ENCODE measurements at regions not wholly inside any gene's neighbourhood (a gene's known extent, or its start where the extent isn't known, plus 50 kb on each side); places are given as distances from the start of the nearest gene placed in this dataset.

DNA sequence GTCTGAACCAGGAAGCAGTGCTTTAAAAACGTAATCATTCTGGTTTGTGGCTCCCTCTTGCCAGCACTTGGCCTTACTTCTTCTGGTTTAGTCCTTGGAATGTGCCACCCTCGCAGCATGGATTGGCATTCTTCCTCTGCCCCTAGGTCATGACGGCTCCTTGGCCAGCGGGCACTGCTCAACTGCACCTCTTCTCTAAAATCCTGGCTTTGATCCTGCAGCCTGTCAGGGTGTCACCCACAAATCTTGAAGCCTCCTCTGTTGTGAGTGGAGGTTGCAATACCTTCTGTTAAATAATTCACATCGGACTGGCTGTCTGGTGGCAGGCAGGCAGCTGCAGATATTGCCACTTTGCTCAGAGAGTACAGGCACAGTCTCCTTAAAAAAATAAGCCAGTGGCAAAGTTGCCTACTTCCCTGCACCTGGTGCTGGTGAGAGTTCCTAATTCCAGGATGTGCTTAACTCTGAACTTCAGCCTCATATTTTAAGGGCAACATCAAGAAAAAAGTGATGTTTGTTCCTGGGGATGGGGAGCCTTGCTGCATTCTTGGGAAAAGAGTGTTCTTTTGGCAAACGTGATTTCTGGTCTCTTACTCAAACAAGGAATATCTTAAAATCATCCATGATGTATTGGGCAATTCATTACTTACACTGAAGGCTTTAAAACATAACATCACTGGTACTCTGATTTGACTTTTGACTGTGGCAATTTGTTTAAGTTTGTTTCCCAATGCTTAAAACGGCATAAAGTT lies 179.8 kb downstream of the FOXA2 start:
- DNase-seq (no peak), ATAC-seq (no peak)

DNA sequence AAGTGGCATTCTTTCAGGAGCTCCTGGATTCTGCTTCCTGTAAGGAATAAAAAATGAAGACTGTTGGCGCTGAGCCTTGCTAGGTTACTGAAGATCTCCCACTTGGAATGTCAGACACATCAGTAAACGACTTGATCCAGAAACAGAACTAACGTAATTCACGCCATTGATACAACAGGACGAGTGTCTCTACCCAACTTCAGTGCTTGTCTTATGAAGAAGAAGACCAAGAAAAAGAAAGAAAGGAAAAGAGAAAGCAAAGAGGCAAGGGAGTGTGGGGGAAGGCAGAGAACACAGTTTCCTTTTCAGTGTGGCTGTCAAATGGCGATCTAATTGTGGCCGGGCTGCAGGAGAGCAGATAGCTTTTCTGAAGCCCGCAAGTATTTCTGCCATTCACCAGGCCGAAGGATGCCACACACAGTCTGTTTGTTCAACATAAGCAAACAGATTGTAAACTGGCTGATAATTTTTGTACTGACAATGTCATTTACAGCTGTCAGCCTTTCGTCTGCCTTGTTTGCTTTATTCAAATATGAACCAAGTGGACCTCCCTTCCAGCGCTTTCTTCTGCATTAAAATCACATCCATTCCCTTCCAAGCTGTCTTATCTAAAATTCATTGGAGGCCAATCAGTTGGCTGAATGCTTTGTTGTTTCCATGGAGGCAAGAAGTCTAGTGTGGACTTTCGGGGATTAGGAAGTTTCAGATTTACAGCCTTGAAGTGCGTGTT lies 180.6 kb downstream of the FOXA2 start:
- ATAC-seq (no peak), DNase-seq (no peak)

DNA sequence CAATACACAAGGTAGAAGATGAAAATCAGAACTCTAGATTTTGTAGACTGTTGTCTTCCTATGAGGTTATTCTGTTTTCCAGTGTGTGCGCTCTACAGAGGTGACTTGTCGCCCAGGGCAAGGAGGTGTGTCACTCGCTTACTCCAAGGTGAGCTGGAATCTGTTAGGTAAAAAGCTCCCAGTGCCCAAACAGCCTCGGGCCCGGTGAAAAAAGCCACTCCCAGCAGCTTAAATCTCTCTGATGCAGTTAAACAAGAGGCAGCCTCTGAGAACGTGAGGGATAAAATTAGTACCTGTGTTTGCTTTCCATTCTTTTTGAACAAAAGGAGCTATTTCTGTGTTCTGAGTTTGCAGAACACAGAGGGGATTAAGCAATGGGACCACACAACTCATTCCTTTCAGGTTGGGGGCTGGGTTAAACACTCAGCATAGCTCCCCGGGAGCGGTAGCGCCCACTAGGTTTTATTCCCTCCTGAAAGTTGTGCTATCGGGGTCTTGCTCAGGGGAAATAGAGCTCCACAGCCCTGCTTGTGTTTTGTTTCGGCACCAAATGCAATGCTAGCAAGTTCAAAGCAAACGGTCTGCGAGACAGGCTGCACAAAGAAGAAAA lies 181.2 kb downstream of the FOXA2 start:
- no peak for ATAC-seq
- DNase-seq, result no peak

DNA sequence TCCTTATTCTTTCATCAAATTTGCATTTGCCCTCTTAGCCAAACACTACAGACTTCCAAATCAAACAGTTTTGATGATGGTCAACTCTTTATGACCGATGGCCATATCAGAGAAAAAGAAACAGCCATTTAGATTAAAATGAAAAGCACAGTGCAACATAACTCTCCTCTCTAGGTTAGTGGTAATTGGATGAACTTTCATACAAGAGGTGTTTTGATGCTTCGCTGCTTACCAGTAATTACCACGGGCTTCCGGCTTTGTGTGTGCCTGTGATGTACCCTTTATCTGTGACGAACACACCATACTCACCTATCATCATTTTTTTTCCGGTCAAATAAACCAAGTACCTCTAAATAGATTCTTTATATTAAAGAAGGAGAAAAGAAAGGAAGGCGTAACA lies 181.8 kb downstream of the FOXA2 start:
- no peak for ATAC-seq

DNA sequence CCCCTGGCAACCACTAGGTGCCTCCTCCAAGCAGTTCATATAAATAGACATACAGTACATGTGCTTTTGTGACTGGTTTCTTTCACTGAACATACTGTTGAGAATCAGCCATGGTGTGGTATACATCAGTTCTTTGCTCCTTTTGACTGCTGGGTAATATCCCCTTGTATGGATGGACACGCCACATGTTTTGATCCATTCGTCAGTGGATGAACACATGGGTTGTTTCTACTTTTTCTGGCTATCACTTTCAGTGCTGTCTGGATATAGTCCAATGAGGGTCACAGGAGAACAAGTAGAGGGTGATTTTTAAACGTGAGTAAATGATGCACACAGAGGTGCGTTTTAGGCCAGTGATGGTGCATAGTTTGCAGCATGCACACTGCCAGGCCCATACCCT lies 183.9 kb downstream of the FOXA2 start:
- ATAC-seq (no peak), DNase-seq (no peak)

More for the DNA sequence above, 181.8 kb downstream of the FOXA2 start:
- no peak for DNase-seq

DNA sequence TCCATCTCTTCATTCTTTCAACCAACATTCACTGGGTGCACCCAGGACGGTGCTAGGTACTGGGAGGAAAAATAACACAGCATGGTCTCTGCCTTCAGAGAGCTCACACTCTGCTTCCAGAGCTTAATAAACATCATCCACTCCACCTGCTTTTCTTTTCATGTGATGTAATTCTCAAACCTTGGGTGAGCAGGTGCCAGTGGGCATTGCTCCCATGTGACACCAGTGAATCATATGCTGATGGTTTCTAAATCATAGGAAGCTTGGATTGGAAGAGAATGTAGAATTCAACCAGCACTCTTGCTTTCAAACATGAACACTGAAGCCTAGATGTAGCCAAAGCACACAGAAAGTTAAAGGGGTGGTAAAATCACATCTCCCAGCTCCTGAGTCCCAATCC lies 189.8 kb downstream of the FOXA2 start:
- DNase-seq, result no peak

DNA sequence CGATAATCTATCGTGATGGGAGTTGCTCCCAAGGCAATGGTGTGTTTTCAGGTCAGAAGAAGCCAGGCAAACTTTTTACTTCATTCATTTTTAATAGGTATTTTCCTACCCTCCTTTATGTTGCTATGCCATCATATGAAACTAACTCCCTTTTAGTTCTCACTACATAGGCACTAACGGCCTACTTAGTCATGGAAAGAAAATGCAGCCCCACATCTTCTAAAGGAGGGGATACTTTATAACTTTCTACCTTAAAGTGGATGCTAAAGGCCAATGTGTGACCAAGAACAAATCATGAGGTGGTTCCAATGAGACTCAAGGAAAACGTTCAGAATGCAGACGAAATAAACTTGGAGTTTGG lies 193.8 kb downstream of the FOXA2 start:
- DNase-seq, result no peak
- no peak for ATAC-seq

More for the DNA sequence above, 189.8 kb downstream of the FOXA2 start:
- no peak for ATAC-seq

DNA sequence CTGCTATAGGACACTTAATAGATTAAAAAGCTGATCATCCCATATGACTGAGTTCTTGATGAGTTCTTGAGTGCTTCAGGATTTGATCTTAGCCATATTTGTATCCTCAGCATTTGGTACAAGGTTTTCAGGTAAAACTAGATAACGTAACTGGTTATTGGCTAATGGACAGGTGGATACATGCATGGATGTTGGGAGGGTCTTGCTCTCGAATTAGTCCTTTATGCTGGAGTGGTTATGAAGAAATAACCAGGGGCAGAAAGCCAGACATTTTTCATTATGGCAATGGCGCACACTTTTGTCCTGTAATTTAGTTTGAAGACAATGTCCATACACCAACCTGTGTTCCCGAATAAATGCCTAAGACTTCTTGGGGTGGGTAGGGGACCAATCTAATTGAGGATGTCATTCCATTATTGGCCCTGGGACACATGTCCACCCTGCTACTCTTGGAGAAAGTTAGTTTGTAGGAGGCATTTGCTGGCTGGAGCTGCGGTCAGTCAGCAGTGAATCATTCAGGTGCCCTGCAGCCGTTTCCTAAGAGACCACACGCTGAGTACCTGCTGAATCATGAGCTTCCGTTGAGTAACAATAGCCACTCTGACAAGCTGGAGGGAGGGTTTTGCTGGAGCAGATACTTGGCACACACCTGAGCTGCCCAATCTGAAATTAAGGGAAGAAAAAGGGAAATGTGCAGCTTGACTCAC lies 194.4 kb downstream of the FOXA2 start:
- no peak for DNase-seq
- no peak for ATAC-seq

DNA sequence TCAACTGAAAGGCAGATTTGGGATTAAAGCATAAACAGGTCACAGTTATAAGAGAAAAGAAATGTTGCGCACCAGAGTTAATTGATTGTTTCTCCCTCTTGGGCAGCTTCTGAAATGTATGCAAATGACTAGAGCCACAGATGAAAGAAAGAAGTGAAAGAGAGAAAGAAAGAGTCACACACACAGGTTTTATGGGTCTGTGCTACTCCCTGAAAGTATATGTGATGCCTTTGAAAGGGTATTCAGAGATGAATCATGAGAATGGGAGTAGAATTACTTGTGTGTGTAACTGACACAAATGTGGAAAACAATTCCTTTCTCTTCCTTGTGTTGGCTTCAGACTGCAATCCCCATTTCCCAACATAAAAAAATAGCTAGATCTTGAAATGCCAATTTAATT lies 196.9 kb downstream of the FOXA2 start:
- ATAC-seq, result no peak
- no peak for DNase-seq

DNA sequence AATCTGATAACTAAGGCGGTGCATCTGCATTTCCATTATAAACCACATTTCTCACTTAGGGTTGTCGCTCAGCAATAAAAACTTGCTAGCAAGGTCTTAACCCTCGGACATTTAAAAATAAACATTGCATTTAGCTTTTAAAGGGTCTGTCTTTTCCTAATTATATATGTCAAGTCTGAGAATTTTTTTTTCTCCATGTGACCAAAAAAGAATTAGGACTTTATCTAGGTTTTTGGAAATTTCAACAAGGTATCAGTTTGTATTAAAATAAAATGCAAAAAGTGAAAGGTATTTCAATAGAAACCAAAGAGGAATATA lies 198.1 kb downstream of the FOXA2 start:
- DNase-seq (no peak), ATAC-seq (no peak)

DNA sequence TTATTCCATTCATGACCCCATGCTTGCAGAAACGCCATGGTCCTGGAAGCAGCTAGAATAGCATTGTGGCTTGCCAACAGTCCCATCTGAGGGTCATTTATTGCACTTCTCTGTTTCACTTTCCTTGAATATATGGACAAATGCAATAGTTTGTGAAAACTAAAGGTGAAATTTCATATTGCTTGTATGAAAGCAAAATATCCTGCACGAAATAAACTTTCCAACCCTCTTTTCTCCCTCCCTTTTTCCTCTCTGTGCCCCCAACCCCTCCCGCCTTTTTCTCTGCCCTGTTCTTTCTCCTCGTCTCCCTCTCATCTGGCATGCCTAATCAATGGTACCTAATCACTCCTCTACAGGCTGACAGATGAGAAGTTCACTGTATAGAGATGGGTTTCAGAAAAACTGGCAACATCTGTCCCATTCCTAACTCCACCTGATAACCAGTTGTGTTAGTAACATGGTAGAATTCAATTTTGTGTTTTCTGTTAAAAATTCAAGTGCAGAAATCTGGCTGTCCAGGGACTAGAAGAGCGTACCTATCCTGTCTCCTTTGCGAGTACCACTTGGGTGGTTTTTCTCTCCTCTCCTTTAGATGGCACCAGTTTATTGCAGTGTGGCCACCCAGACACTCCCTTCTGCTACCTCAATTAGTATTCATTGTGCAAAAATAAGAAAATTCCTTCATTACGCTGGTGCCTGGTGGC lies 198.6 kb downstream of the FOXA2 start:
- DNase-seq (no peak), ATAC-seq (no peak)

DNA sequence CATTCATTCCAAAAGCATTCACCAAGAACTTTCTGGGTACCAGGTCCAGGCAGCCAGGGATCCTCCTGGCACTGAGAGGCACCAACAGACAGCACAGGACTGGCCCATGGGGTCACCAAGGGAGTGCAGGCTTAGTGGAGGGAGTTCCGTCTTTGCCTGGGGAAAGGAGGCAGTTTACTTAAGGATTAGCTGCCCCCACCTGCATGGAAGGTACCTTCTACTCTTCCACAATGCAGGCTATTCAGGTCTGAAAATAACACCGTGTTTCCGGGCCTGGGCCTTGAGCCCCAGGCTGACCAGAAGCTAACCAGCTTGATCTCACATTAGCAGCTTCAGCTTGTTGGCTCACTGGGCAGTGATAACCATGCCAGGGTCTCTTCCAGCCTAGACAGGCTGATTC lies 199.4 kb downstream of the FOXA2 start:
- DNase-seq (no peak), ATAC-seq (no peak)

DNA sequence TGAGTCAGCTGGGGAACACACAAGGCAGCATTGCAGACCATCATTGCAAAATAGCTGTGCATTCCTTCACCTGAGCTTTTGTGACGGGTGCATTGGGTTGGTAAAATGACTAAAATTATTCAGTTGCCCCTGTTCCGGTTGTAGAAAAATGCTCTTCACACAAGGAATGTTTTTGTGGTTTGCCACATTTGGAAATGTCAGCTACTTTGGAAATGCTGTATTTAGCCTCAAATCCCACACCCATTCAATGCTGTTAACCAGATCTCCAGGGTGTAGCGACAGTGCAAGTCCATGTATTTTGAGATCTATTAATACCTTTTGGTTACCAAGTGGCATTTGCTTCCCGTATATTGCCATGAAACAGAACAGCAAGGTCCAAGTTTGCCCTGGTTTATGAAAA lies 201.2 kb downstream of the FOXA2 start:
- no peak for ATAC-seq
- no peak for DNase-seq

DNA sequence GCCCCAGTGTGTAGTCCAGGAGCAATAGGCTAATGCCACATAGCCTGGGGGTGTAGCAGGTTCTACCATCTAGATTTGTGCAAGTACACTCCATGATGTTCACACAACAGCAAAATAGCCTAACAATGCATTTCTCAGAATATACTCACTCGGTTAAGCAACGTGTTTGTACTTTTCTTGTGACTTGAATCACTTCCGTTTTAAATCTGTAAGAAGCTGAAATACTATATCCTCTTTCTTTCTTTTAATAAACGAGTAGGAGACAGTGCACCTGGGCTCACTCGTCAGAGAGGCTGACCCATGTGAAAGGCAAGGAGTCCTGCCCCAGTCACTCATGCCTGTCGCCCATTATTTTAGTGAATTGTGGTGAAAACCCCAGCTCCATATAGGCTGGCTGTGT lies 201.6 kb downstream of the FOXA2 start:
- ATAC-seq, result no peak
- no peak for DNase-seq

DNA sequence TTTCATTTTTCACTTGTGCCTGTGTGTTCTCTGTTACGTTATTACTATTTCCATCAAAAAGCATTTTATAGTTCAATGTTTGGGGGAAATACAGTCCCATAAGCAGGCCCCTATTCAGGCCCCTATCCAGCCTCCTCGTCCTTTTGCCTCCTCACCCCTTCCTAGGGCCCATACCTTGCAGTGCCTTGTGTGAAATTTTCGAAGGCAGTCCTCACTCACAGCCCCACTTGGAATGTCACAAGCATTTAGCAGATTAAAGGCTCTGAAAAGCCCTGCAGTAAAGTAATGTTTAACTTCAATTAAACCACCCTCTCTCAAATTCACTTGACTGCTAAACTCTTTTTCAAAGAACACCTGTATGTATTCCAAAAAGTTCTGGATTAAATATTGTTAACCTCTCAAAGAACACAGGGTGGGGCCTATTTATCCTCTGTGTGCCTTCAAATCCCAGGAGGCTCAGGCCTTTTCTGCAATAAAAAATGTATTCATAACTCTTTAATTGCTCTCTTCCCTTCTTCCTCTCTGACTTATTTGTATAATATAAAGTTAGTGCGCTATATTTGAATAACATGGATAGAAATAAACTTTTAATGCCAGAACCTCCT lies 202.5 kb downstream of the FOXA2 start:
- ATAC-seq (no peak), DNase-seq (no peak)

DNA sequence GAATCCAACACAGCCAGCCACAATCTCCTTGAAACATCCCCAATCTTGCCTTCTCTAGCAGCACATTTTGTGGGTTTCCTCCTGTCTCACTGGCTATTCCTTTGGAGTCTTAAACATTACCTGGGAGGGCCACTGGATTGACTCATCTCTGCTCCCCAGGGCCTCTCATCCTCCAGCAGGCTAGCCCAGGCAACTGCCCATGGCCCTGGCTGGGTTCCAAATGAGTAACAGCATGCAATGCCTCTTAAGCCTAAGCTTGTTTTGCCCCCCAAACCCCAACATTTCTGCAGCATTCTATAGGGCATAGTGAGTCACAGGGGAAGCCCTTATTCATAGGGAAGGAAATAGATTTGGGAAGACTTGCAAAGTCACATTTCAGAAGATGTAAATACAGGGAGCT lies 204.9 kb downstream of the FOXA2 start:
- DNase-seq (no peak), ATAC-seq (no peak)

DNA sequence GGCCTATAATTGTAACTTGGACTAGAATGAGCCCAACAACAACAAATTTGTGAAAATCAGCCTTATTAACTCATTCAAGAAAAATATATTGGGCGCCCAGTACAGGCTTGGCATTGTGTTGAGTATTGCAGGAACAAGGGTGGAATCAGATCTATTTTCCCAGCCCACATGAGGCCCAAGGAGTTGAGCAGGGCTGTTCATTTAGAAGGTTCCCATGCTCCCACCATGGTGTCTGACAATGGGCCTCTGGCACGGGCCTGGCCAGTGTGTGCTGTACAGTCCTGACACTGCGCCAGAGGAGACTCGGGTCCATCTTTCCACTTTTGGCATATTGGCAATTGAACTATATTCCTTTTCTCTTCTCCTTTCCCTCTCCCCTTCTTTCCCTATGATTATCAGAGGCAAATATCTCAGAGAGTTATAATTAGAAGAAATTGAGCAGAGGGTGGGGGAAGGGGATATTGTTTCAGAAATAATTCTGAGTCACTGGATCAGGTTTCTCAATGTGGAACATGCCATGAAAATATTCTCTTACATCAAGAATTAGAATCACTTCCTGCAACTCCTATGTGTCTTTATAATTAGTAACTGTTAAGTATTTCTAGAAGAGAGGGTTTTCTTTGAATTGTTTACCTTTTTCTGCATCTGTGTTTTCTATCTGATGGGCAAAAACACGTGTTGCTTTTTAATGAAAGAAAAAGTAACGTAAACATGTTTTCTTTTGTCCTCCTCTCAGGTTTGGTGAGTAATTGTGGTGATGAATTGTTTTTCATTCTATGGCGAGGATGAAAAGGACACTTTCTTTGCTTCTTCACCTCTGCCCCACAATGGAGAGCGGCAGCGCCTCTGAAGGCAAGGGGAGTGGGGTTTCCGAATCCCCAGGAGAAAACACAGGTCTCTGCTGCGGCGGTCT lies 209.4 kb downstream of the FOXA2 start:
- DNase-seq (no peak), ATAC-seq (no peak)

DNA sequence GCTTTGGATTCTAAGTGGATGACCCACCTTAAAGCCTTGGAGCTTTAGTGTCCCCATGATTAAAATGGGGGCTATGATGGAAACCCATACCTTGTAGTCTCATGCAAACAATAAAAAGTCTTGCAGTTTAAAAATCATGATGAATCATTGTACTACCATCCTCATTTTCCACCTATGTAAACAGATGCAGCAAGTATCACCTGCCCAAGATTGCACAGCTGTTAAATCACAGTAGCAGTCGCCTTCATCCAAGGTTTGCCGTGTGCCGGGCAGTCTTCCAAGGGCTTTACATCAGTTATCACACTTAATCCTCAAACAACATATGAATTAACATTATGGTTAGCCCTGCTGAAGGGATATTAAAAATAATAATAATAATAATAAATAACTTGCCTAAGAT lies 210.3 kb downstream of the FOXA2 start:
- no peak for DNase-seq
- no peak for ATAC-seq

DNA sequence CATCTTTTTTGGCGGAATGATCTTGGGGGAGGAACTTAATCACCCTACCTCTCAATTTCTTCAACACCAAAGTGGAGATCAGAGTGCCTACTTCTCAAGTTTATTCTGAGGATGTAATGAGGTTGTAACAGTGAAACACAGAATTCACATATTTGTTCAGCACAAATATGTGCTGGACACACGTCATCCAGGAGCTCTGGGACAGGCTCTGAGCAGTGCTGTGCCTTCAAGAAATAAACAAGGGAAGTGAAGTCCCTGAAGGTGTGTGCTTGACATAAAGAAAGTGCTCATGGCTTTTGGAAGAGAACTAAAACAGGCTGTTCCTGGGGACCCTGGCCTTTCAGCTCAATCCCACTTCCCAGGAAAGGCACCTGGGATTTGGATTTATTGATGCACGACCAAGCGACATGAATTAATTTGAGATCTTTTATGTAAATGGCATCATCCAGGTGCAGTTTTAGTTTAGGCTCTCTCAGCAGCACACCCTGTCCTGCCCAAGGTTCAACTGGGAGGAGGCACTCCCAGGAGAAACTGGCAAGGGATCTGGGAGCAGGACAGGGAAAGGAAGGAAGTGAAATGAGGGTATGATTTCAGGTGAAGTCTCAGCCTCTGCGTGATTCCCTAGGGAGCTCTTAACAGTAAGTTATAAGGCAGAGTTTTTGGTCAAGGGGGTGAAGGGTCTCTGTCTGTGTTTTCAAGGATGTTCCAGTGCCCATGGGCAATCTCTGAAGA lies 211.0 kb downstream of the FOXA2 start:
- no peak for ATAC-seq
- no peak for DNase-seq

DNA sequence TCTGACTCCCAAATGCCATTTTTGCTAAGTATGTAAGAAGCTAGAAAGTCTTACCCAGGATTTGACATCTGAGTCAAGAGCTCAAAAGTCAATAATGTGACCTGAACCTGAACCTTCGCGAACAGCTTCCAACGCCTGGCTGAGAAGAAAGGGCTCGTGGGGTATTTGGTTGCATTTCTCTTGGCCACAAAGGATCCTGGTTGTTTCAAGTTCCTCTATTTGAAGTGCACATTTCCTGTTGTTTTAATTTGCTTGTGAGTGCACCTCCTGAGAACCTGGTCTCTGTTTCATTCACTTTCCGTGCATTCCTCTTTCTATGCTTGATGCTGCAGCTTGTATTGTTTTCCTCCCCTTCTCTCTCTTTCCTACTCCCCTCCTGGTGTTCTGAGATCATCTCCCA lies 212.5 kb downstream of the FOXA2 start:
- no peak for ATAC-seq
- DNase-seq, result no peak
